ENCODE measurements at regions not wholly inside any gene's neighbourhood (a gene's known extent, or its start where the extent isn't known, plus 50 kb on each side); places are given as distances from the start of the nearest gene placed in this dataset.

GRCh38 chr6:14196026-14196425 lies 78.5 kb downstream of the CD83 start:
- H3K4me1 Mint-ChIP-seq (ENCODE audit: low read depth, unreplicated experiment), result no peaks in the 10 kb centered on the region
- no peak for TF ChIP-seq CTCF (IDR thresholded peaks at IDR 0.05; ENCODE audit: insufficient read depth in 1 of 2, low read depth in 1 of 2, low read length in 1 of 2, severe bottlenecking in 1 of 2, unreplicated experiment in 1 of 2)

GRCh38 chr6:14197118-14197517 lies 79.5 kb downstream of the CD83 start:
- intact Hi-C loops (cut with micrococcal nuclease; ENCODE audit: unreplicated experiment), result no loop called here

More at GRCh38 chr6:14196026-14196425, 78.5 kb downstream of the CD83 start:
- Mint-ChIP-seq H3K36me3 (ENCODE audit: insufficient read depth, unreplicated experiment) (no peaks in the 10 kb centered on the region), H3K9me3 (ENCODE audit: unreplicated experiment) (no peaks in the 10 kb centered on the region), H3K27ac (ENCODE audit: unreplicated experiment) (no peak overlapping the region), H3K4me3 (ENCODE audit: unreplicated experiment) (no peak overlapping the region), H3K27me3 (ENCODE audit: insufficient read depth, unreplicated experiment) (peaks cover 10% of the 10 kb centered on the region)
- intact Hi-C loops (cut with micrococcal nuclease; ENCODE audit: unreplicated experiment), result no loop called here
- Histone ChIP-seq H3K27me3 (replicated peaks; ENCODE audit: control insufficient read depth, insufficient read depth, low read length) (peaks cover 2% of the 10 kb centered on the region; the same call in 1 of the 2 replicates), H3K36me3 (ENCODE audit: control insufficient read depth, insufficient read depth, low read length) (no peaks in the 10 kb centered on the region), H3K4me1 (no peaks in the 10 kb centered on the region), H3K4me3 (ENCODE audit: low read depth, low read length) (no peak overlapping the region), H3K9me3 (no peaks in the 10 kb centered on the region)
- ChIA-PET CTCF (no interaction called here), POLR2A (no interaction called here)
- DNase-seq, result no peak
- no TSS peak for BruUV-seq (replicated peaks)

GRCh38 chr6:14200047-14200446 lies 82.5 kb downstream of the CD83 start:
- no peaks in the 10 kb centered on the region for H3K27me3 ChIP-seq (replicated peaks; ENCODE audit: control insufficient read depth, insufficient read depth, low read length)
- Mint-ChIP-seq H3K27me3 (ENCODE audit: insufficient read depth, unreplicated experiment) (peaks cover 5% of the 10 kb centered on the region), H3K4me3 (ENCODE audit: unreplicated experiment) (no peak overlapping the region), H3K27ac (ENCODE audit: unreplicated experiment) (no peak overlapping the region), H3K4me1 (ENCODE audit: low read depth, unreplicated experiment) (no peaks in the 10 kb centered on the region), H3K9me3 (ENCODE audit: unreplicated experiment) (no peaks in the 10 kb centered on the region), H3K36me3 (ENCODE audit: insufficient read depth, unreplicated experiment) (no peaks in the 10 kb centered on the region)
- no peak overlapping the region for H3K4me3 ChIP-seq (ENCODE audit: low read depth, low read length)
- no peaks in the 10 kb centered on the region for H3K9me3 ChIP-seq
- POLR2A ChIA-PET, result no interaction called here
- intact Hi-C loops (cut with micrococcal nuclease; ENCODE audit: unreplicated experiment), result no loop called here
- BruUV-seq (replicated peaks), result no TSS peak
- DNase-seq, result no peak
- no peaks in the 10 kb centered on the region for H3K4me1 ChIP-seq
- CTCF ChIA-PET, result no interaction called here
- H3K36me3 ChIP-seq (ENCODE audit: control insufficient read depth, insufficient read depth, low read length), result no peaks in the 10 kb centered on the region
- no peak for TF ChIP-seq CTCF (IDR thresholded peaks at IDR 0.05; ENCODE audit: insufficient read depth in 1 of 2, low read depth in 1 of 2, low read length in 1 of 2, severe bottlenecking in 1 of 2, unreplicated experiment in 1 of 2)

More at GRCh38 chr6:14197118-14197517, 79.5 kb downstream of the CD83 start:
- Mint-ChIP-seq H3K9me3 (ENCODE audit: unreplicated experiment) (no peaks in the 10 kb centered on the region), H3K27me3 (ENCODE audit: insufficient read depth, unreplicated experiment) (peaks cover 10% of the 10 kb centered on the region), H3K4me1 (ENCODE audit: low read depth, unreplicated experiment) (no peaks in the 10 kb centered on the region), H3K4me3 (ENCODE audit: unreplicated experiment) (no peak overlapping the region), H3K27ac (ENCODE audit: unreplicated experiment) (no peak overlapping the region), H3K36me3 (ENCODE audit: insufficient read depth, unreplicated experiment) (no peaks in the 10 kb centered on the region)
- no peaks in the 10 kb centered on the region for H3K9me3 ChIP-seq
- DNase-seq, result no peak
- H3K4me3 ChIP-seq (ENCODE audit: low read depth, low read length), result no peak overlapping the region
- ChIA-PET POLR2A (no interaction called here), CTCF (no interaction called here)
- H3K36me3 ChIP-seq (ENCODE audit: control insufficient read depth, insufficient read depth, low read length), result no peaks in the 10 kb centered on the region
- H3K4me1 ChIP-seq, result no peaks in the 10 kb centered on the region
- H3K27me3 ChIP-seq (replicated peaks; ENCODE audit: control insufficient read depth, insufficient read depth, low read length), result peaks cover 2% of the 10 kb centered on the region; the same call in 1 of the 2 replicates
- no peak for TF ChIP-seq CTCF (IDR thresholded peaks at IDR 0.05; ENCODE audit: insufficient read depth in 1 of 2, low read depth in 1 of 2, low read length in 1 of 2, severe bottlenecking in 1 of 2, unreplicated experiment in 1 of 2)
- no TSS peak for BruUV-seq (replicated peaks)

Measured in Caco-2 (cell line).